Upper lobe of right lung (tissue), 1 donor: ENCODE measurements at regions not wholly inside any gene's neighbourhood (a gene's known extent, or its start where the extent isn't known, plus 50 kb on each side); places are given as distances from the start of the nearest gene placed in this dataset.

Experiments
- ATAC-seq: fragments of 200-7000 bp; cut with Tn5 transposase; one replicate; pipeline ENCODE4 v1.9.1; 2020; ENCODE audit warnings: mild to moderate bottlenecking, moderate library complexity
- DNase-seq: peaks from one replicate; pipeline ENCODE4 v3.0.0-alpha.2; 2020
- H3K27ac ChIP-seq: fragments of 200-600 bp; one replicate; pipeline ENCODE4 v1.8.0; 2022
- H3K27me3 ChIP-seq: fragments of 200-600 bp; one replicate; pipeline ENCODE4 v1.8.0; 2022; ENCODE audit warnings: mild to moderate bottlenecking
- H3K36me3 ChIP-seq: fragments of 200-600 bp; one replicate; pipeline ENCODE4 v1.8.0; 2022
- H3K4me1 ChIP-seq: fragments of 200-600 bp; one replicate; pipeline ENCODE4 v1.8.0; 2022
- H3K4me3 ChIP-seq: fragments of 200-600 bp; one replicate; pipeline ENCODE4 v1.8.0; 2022; ENCODE audit warnings: mild to moderate bottlenecking
- H3K9me3 ChIP-seq: fragments of 200-600 bp; one replicate; pipeline ENCODE4 v1.8.0; 2022
- intact Hi-C: fragments of 100-400 bp; cut with DNase I; formaldehyde crosslinking; loops from one replicate; pipeline ENCODE4 v1.11.0; 2022
- TF ChIP-seq, protein P1 (sequence below): fragments of 200-600 bp; IDR thresholded peaks from one replicate; pipeline ENCODE4 v1.8.0; 2022; ENCODE audit warnings: antibody characterized with exemption
- donor health status: DM: no; HTN: yes; CAD: no; lungs with severe emphysema.

DNA sequence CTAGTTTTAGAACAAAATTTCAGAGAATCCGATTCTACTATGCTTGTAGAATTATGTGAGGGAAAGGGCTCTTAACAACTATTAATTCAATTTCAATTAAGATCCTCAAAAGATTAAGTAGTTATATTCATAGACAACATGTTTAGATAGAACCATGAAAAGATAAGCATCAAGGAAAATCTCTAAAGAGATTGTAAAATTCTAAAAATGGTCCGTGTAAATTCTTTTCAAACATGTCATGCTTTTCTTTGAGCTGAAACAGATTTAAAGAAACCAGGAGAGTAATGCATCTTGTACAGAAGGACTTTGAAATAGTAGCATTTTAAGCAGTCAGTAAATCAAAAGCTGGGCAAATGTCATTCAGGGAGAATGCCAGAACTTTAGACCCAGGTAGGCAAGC is 1080.6 kb upstream of the B3GALT2 start:
- Histone ChIP-seq H3K36me3 (no peaks in the 10 kb centered on the region), H3K4me3 (no peak overlapping the region), H3K27ac (no peak overlapping the region), H3K9me3 (no peaks in the 10 kb centered on the region), H3K27me3 (no peaks in the 10 kb centered on the region), H3K4me1 (no peaks in the 10 kb centered on the region)
- TF ChIP-seq, protein P1, sequence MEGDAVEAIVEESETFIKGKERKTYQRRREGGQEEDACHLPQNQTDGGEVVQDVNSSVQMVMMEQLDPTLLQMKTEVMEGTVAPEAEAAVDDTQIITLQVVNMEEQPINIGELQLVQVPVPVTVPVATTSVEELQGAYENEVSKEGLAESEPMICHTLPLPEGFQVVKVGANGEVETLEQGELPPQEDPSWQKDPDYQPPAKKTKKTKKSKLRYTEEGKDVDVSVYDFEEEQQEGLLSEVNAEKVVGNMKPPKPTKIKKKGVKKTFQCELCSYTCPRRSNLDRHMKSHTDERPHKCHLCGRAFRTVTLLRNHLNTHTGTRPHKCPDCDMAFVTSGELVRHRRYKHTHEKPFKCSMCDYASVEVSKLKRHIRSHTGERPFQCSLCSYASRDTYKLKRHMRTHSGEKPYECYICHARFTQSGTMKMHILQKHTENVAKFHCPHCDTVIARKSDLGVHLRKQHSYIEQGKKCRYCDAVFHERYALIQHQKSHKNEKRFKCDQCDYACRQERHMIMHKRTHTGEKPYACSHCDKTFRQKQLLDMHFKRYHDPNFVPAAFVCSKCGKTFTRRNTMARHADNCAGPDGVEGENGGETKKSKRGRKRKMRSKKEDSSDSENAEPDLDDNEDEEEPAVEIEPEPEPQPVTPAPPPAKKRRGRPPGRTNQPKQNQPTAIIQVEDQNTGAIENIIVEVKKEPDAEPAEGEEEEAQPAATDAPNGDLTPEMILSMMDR, result no peak
- intact Hi-C loops, result no loop called here
- DNase-seq, result no peak
- no peak for ATAC-seq

DNA sequence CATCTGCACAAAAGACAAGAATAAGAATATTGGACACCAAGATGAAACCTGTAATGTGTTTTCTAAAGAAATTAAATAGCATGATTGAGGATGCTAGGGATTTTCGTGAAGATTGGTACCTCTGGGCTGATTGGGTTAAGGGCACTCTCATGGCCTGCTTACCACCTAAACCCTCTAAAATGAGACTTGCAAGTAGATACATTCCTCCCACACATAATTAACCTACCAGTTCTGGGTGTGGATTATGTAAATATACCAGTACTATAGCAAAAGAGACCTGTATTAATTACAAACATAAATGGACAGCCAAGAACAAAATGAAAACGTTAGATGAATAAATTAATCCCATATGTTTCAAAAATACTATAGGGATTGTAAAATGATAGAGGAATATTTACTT is 1069.6 kb upstream of the B3GALT2 start:
- Histone ChIP-seq H3K27me3 (no peaks in the 10 kb centered on the region), H3K4me3 (no peak overlapping the region), H3K36me3 (no peaks in the 10 kb centered on the region), H3K9me3 (no peaks in the 10 kb centered on the region), H3K4me1 (no peaks in the 10 kb centered on the region), H3K27ac (no peak overlapping the region)
- ATAC-seq, result no peak
- no peak for DNase-seq
- intact Hi-C loops, result no loop called here
- TF ChIP-seq, protein P1, result no peak

DNA sequence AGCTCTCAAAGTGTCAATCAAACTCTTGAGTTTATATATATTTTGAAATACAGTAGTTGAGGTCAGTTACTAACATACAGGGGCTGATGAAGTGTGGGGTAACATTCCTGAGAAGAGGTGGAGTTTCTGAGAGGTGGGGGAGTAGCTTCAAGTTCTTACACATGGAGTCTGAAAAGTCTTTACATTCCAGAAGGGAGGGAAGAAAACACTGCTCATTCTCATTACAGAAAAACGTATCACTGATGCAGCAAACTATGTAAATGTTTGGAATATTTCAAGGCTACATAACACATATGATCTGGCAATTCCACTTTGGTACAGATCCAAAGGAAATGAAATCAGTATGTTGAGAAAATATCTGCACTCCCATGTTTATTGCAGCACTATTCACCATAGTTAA is 1065.8 kb upstream of the B3GALT2 start:
- TF ChIP-seq, protein P1, result no peak
- H3K27me3 ChIP-seq, result no peaks in the 10 kb centered on the region

DNA sequence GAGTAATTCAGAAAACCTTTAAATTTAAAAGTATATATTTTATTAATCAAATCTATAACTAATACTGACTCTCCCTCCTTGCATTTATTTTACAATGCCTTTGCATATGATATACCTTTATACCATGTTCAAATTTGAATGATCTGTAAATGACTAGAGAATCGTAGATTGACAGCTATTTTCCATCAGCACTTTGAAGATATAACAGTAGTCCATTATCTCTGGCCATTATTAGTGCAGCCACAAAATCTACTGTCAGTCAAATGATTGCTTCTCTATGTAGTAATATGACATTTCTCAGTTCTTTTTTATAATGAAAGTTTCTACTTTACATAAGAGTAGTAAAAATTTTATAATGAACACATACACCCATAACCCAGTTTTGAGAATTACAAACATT is 1054.8 kb upstream of the B3GALT2 start:
- intact Hi-C loops, result no loop called here
- no peak for DNase-seq
- Histone ChIP-seq H3K4me1 (no peaks in the 10 kb centered on the region), H3K36me3 (no peaks in the 10 kb centered on the region), H3K9me3 (no peaks in the 10 kb centered on the region), H3K4me3 (no peak overlapping the region), H3K27me3 (no peaks in the 10 kb centered on the region), H3K27ac (no peak overlapping the region)
- TF ChIP-seq, protein P1, result no peak
- ATAC-seq, result no peak

More for the DNA sequence above, 1065.8 kb upstream of the B3GALT2 start:
- no peaks in the 10 kb centered on the region for H3K36me3 ChIP-seq
- DNase-seq (no peak), ATAC-seq (no peak)
- H3K27ac ChIP-seq, result no peak overlapping the region
- H3K9me3 ChIP-seq, result no peaks in the 10 kb centered on the region
- no peak overlapping the region for H3K4me3 ChIP-seq
- no peaks in the 10 kb centered on the region for H3K4me1 ChIP-seq
- intact Hi-C loops, result no loop called here

DNA sequence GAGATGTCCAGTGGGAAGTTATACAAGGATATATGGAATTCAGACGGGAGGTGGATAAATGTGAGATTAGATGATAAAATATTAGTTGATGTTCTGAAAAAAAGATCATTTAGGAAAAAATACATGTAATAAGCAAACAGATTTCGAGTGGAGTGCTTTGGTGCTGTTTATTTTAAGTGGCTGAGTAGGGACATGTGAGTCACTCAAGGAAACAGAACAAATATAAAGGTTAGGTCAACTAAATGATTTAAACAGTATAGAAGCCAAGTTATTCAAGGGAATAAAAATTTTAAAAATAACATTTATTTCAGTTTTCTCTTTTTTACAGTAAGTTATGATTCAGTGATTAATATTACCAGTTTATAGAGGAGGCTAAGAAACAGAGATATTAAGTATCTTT is 1046.7 kb upstream of the B3GALT2 start:
- H3K4me3 ChIP-seq, result no peak overlapping the region
- ATAC-seq, result peak; percentile 36
- DNase-seq, result no peak
- no peaks in the 10 kb centered on the region for H3K36me3 ChIP-seq
- H3K27ac ChIP-seq, result no peak overlapping the region
- TF ChIP-seq, protein P1, result no peak
- intact Hi-C loops, result no loop called here
- H3K27me3 ChIP-seq, result no peaks in the 10 kb centered on the region
- no peaks in the 10 kb centered on the region for H3K9me3 ChIP-seq
- H3K4me1 ChIP-seq, result no peaks in the 10 kb centered on the region
